BJ (cell line): ENCODE measurements at regions not wholly inside any gene's neighbourhood (a gene's known extent, or its start where the extent isn't known, plus 50 kb on each side); places are given as distances from the start of the nearest gene placed in this dataset.

Experiments used
- CTCF ChIA-PET: fragments of 350-600 bp; formaldehyde crosslinking; extraction: SDS; loops from one replicate; lab custom pipeline; 2021; ENCODE audit warnings: antibody characterized with exemption, inconsistent platforms; lab: Yijun Ruan, JAX
- POLR2A ChIA-PET: fragments of 300-600 bp; sonication (Branson Sonifier 250); formaldehyde crosslinking; extraction: SDS; loops from one replicate; lab custom pipeline; 2021; ENCODE audit warnings: antibody characterized with exemption; lab: Charles Lee
- DNase-seq: peaks from one replicate; pipeline ENCODE4 v3.0.0-alpha.2; 2011; ENCODE audit warnings: low read depth
- H3K27me3 ChIP-seq: 2 replicates; pipeline ENCODE4 v1.6.0; 2011; ENCODE audit warnings: low read length; ENCODE audit not compliant: control insufficient read depth, insufficient read depth
- H3K36me3 ChIP-seq: 2 replicates; pipeline ENCODE4 v1.5.1; 2011; ENCODE audit warnings: low read length; ENCODE audit not compliant: control insufficient read depth, insufficient read depth
- H3K4me3 ChIP-seq: 2 replicates; pipeline ENCODE4 v1.5.1; 2011; ENCODE audit warnings: low read depth, mild to moderate bottlenecking, control low read depth, low read length
- CTCF ChIP-seq: IDR thresholded peaks from 2 replicates; pipeline ENCODE4 v1.5.1; 2011; ENCODE audit warnings: low read depth, mild to moderate bottlenecking, control low read depth, inconsistent platforms, low read length, moderate library complexity; ENCODE audit not compliant: insufficient read depth

- TF ChIP-seq CTCF, result no peak
- POLR2A ChIA-PET, result no interaction called here
- CTCF ChIA-PET, result no interaction called here
- Histone ChIP-seq H3K36me3 (no peaks in the 10 kb centered on the region), H3K27me3 (no peaks in the 10 kb centered on the region), H3K4me3 (no peak overlapping the region)
- no peak for DNase-seq
These were observed 73.5 kb upstream of the ALDH1A3 start for GRCh38 chr15:100806157-100806556.

GRCh38 chr15:100807028-100807427 is 72.6 kb upstream of the ALDH1A3 start:
- no peak for TF ChIP-seq CTCF
- CTCF ChIA-PET, result no interaction called here
- POLR2A ChIA-PET, result no interaction called here
- Histone ChIP-seq H3K4me3 (no peak overlapping the region), H3K27me3 (no peaks in the 10 kb centered on the region), H3K36me3 (no peaks in the 10 kb centered on the region)
- no peak for DNase-seq

GRCh38 chr15:100808691-100809090 is 70.9 kb upstream of the ALDH1A3 start:
- DNase-seq, result no peak
- ChIA-PET CTCF (no interaction called here), POLR2A (no interaction called here)
- no peak overlapping the region for H3K4me3 ChIP-seq
- no peaks in the 10 kb centered on the region for H3K27me3 ChIP-seq
- no peaks in the 10 kb centered on the region for H3K36me3 ChIP-seq
- TF ChIP-seq CTCF, result no peak

GRCh38 chr15:100809151-100809550 is 70.5 kb upstream of the ALDH1A3 start:
- DNase-seq, result no peak
- Histone ChIP-seq H3K36me3 (no peaks in the 10 kb centered on the region), H3K27me3 (no peaks in the 10 kb centered on the region), H3K4me3 (no peak overlapping the region)
- no peak for TF ChIP-seq CTCF
- CTCF ChIA-PET, result no interaction called here
- POLR2A ChIA-PET, result no interaction called here

- H3K27me3 ChIP-seq, result no peaks in the 10 kb centered on the region
- H3K4me3 ChIP-seq, result no peak overlapping the region
- CTCF ChIA-PET, result no interaction called here
- TF ChIP-seq CTCF, result no peak
- no peak for DNase-seq
- POLR2A ChIA-PET, result no interaction called here
- H3K36me3 ChIP-seq, result no peaks in the 10 kb centered on the region
These were observed 70.0 kb upstream of the ALDH1A3 start for GRCh38 chr15:100809587-100809986.
